IMR-90 (cell line): ENCODE measurements at regions not wholly inside any gene's neighbourhood (a gene's known extent, or its start where the extent isn't known, plus 50 kb on each side); places are given as distances from the start of the nearest gene placed in this dataset.

ENCODE experiments used
- ATAC-seq: fragments of 200-7000 bp; cut with Tn5 transposase; 2 replicates; pipeline ENCODE4 v1.9.1; 2020; ENCODE audit warnings: low read depth, mild to moderate bottlenecking, moderate library complexity
- BruUV-seq: library from RNA; stranded (reverse); fragments of 400-500 nt; replicated peaks from 2 replicates; lab custom pipeline; 2021; lab: Mats Ljungman, UMichigan
- CTCF ChIA-PET: fragments of 300-600 bp; formaldehyde crosslinking; extraction: SDS; loops from one replicate; lab custom pipeline; 2021; ENCODE audit warnings: antibody characterized with exemption; lab: Yijun Ruan, JAX
- POLR2A ChIA-PET: fragments of 300-600 bp; sonication (Branson Sonifier 250); formaldehyde crosslinking; loops from one replicate; lab custom pipeline; 2022; ENCODE audit warnings: antibody characterized with exemption; ENCODE audit not compliant: unreplicated experiment; lab: Charles Lee
- DNase-seq: peaks from one replicate; pipeline ENCODE4 v3.0.0; 2013
- H2AFZ ChIP-seq: replicated peaks from 2 replicates; pipeline ENCODE3; 2013; ENCODE audit warnings: low read length, mild to moderate bottlenecking; ENCODE audit not compliant: poor library complexity
- H2AK5ac ChIP-seq: 2 replicates; pipeline ENCODE4 v1.6.1; 2013; ENCODE audit warnings: low read depth, low read length, inconsistent platforms
- H2AK9ac ChIP-seq: replicated peaks from 2 replicates; pipeline ENCODE3; 2013; ENCODE audit warnings: mild to moderate bottlenecking, low read depth, low read length, moderate library complexity; ENCODE audit not compliant: poor library complexity
- H2BK120ac ChIP-seq: 2 replicates; pipeline ENCODE4 v1.6.1; 2013; ENCODE audit warnings: low read depth, low read length, inconsistent platforms
- H2BK15ac ChIP-seq: 3 replicates; pipeline ENCODE4 v1.6.1; 2013; ENCODE audit warnings: low read depth, low read length, inconsistent platforms
- H2BK20ac ChIP-seq: 2 replicates; pipeline ENCODE4 v1.6.1; 2013; ENCODE audit warnings: low read depth, mild to moderate bottlenecking, inconsistent platforms, low read length, moderate library complexity
- H2BK5ac ChIP-seq: 2 replicates; pipeline ENCODE4 v1.6.1; 2013; ENCODE audit warnings: mild to moderate bottlenecking, low read depth, low read length, inconsistent platforms; ENCODE audit not compliant: poor library complexity, severe bottlenecking
- H3K14ac ChIP-seq: replicated peaks from 2 replicates; pipeline ENCODE4 v1.6.1; 2013; ENCODE audit warnings: low read depth, low read length, inconsistent platforms
- H3K18ac ChIP-seq: 2 replicates; pipeline ENCODE4 v1.6.1; 2013; ENCODE audit warnings: low read depth, low read length, control low read depth
- H3K23ac ChIP-seq: 2 replicates; pipeline ENCODE4 v1.6.1; 2013; ENCODE audit warnings: low read depth, low read length, inconsistent platforms
- H3K27ac ChIP-seq: 2 replicates; pipeline ENCODE4 v1.5.1; 2013; ENCODE audit warnings: mild to moderate bottlenecking, control low read depth, low read length; ENCODE audit not compliant: insufficient read depth
- H3K27me3 ChIP-seq: 2 replicates; pipeline ENCODE4 v1.6.1; 2013; ENCODE audit warnings: low read length; ENCODE audit not compliant: control insufficient read depth, insufficient read depth
- H3K36me3 ChIP-seq: 2 replicates; pipeline ENCODE4 v1.6.1; 2013; ENCODE audit warnings: low read length, mixed read lengths; ENCODE audit not compliant: control insufficient read depth, insufficient read depth
- H3K4ac ChIP-seq: 2 replicates; pipeline ENCODE4 v1.6.1; 2013; ENCODE audit warnings: low read depth, low read length, inconsistent platforms
- H3K4me1 ChIP-seq: 2 replicates; pipeline ENCODE4 v1.6.1; 2013; ENCODE audit warnings: low read length, mixed read lengths; ENCODE audit not compliant: control insufficient read depth, insufficient read depth
- H3K4me2 ChIP-seq: 2 replicates; pipeline ENCODE4 v1.6.1; 2013; ENCODE audit warnings: low read depth, mild to moderate bottlenecking, control low read depth, low read length, moderate library complexity
- H3K4me3 ChIP-seq: 2 replicates; pipeline ENCODE4 v1.5.1; 2013; ENCODE audit warnings: low read depth, mild to moderate bottlenecking, control low read depth, low read length, moderate library complexity; ENCODE audit not compliant: insufficient read depth
- H3K56ac ChIP-seq: 2 replicates; pipeline ENCODE4 v1.6.1; 2013; ENCODE audit warnings: low read length, inconsistent platforms; ENCODE audit not compliant: insufficient read depth; ENCODE audit errors: extremely low read depth
- H3K79me1 ChIP-seq, 2 experiments: 2 replicates each; pipeline ENCODE4 v1.6.1; 2013; ENCODE audit warnings: low read length in 2 of 2, inconsistent platforms in 1 of 2, low read depth in 1 of 2
- H3K9ac ChIP-seq: 2 replicates; pipeline ENCODE4 v1.6.1; 2013; ENCODE audit warnings: low read depth, low read length, control low read depth
- H3K9me1 ChIP-seq: 2 replicates; pipeline ENCODE4 v1.6.1; 2013; ENCODE audit warnings: low read length, inconsistent platforms; ENCODE audit not compliant: insufficient read depth
- H3K9me3 ChIP-seq: 2 replicates; pipeline ENCODE4 v1.6.1; 2013; ENCODE audit warnings: low read length; ENCODE audit not compliant: control insufficient read depth, insufficient read depth
- H4K20me1 ChIP-seq: 2 replicates; pipeline ENCODE4 v1.6.1; 2013; ENCODE audit warnings: low read length, inconsistent platforms; ENCODE audit not compliant: insufficient read depth
- H4K5ac ChIP-seq: 2 replicates; pipeline ENCODE4 v1.6.1; 2013; ENCODE audit warnings: mild to moderate bottlenecking, low read depth, low read length, control low read depth
- H4K8ac ChIP-seq, 2 experiments: 2 replicates each; pipeline ENCODE4 v1.6.1; 2013; ENCODE audit warnings: low read depth in 2 of 2, low read length in 2 of 2, control low read depth in 1 of 2, inconsistent platforms in 1 of 2
- H4K91ac ChIP-seq: 2 replicates; pipeline ENCODE4 v1.6.1; 2013; ENCODE audit warnings: low read depth, low read length, inconsistent platforms; ENCODE audit not compliant: insufficient read depth
- CEBPB ChIP-seq: IDR thresholded peaks from 2 replicates; pipeline ENCODE4 v1.6.1; 2012; ENCODE audit warnings: low read depth, low read length, improper control_type of control experiment
- MAZ ChIP-seq: IDR thresholded peaks from 2 replicates; pipeline ENCODE4 v1.6.1; 2012; ENCODE audit warnings: low read depth, mild to moderate bottlenecking, low read length, improper control_type of control experiment, moderate library complexity, borderline replicate concordance
- WGBS, 2 experiments: methylation state at CpG; one replicate each; pipeline versions ENCODE4 v1.1.5 to v1.1.7; 2013; ENCODE audit warnings: missing lambda C conversion rate in 2 of 2; ENCODE audit not compliant: insufficient read length in 1 of 2; ENCODE audit errors: extremely low coverage in 2 of 2; 5-methylcytosine and 5-hydroxymethylcytosine counted together
- dilution Hi-C: fragments of 300-500 bp; cut with HindIII; formaldehyde crosslinking; loops from one replicate; pipeline ENCODE4 v1.14.3; 2018; ENCODE audit warnings: low sequenced_read_pairs; ENCODE audit not compliant: unreplicated experiment
- in situ Hi-C: fragments of 300-500 bp; cut with MboI; formaldehyde crosslinking; loops from 3 replicates; pipeline ENCODE4 v1.14.3; 2019; ENCODE audit warnings: low sequenced_read_pairs, inconsistent platforms, mixed read lengths
- intact Hi-C: fragments of 100-400 bp; cut with micrococcal nuclease; formaldehyde crosslinking; loops from 2 replicates; pipeline ENCODE4 v1.10.0; 2022

DNA sequence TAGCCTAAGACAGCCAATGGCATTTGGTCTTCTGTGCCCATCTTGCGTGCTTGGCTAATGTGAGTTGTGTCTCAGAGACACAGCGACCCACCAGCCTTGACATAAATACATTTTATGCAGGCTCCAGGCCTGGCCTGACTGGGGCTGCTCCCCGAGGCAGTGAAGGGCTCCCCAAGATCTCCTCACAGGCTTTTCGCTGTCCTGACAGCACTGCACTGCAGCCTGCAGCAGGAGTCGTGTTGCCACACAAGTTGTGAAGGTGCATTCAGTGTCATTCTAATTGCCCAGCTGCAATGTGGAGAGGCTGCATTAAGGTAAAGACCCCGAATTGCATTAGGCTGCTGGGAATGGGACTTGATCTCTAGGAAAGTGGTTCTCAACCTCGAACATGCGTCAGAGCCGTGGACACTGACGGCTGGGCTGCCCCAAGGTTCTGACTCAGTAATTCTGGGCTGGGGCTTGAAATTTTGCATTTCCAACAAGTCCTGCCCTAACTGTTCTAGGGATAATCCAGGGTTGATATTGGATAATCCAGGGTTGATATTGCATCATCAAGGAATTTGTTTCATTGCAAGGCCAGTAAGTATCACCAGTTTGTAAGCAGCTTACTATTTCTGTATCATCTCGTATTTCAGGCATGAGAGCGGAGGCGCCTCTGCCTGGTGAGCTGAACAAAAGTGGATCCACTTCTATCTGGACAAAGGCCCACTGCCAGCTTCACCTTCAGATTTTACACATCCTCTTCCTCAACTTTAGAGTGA lies 108.7 kb upstream of the INSIG1 start:
- Histone ChIP-seq H3K56ac (no peak overlapping the region), H3K18ac (no peak overlapping the region), H3K36me3 (no peaks in the 10 kb centered on the region), H3K4me2 (no peak overlapping the region), H4K5ac (no peak overlapping the region), H3K23ac (no peak overlapping the region), H3K4me1 (no peaks in the 10 kb centered on the region), H2AFZ (no peak overlapping the region), H2BK120ac (no peak overlapping the region), H3K27ac (no peak overlapping the region), H4K20me1 (no peaks in the 10 kb centered on the region), H3K9me1 (no peaks in the 10 kb centered on the region), H2AK9ac (no peak overlapping the region), H3K4ac (no peak overlapping the region), H4K8ac (no peak overlapping the region), H3K79me1 (no peaks in the 10 kb centered on the region), H3K27me3 (peaks cover 2% of the 10 kb centered on the region), H3K9me3 (peaks cover 16% of the 10 kb centered on the region), H3K14ac (no peak overlapping the region), H2BK20ac (no peak overlapping the region), H2BK15ac (no peak overlapping the region), H3K9ac (no peak overlapping the region), H4K91ac (no peak overlapping the region), H3K4me3 (no peak overlapping the region), H2BK5ac (no peak overlapping the region), H2AK5ac (no peak overlapping the region)
- 74% methylated on average over 6 of the region's 13 CpGs; no CpG with 5 or more reads in 1 of the 2 experiments for WGBS, 2 experiments
- intact Hi-C loops (no loop called here), in situ Hi-C loops (no loop called here), dilution Hi-C loops (no loop called here)
- TF ChIP-seq MAZ (no peak), CEBPB (peak; percentile 94)
- ATAC-seq (no peak), DNase-seq (peak; percentile 53)
- ChIA-PET POLR2A (no interaction called here), CTCF (interaction anchor here (0.5 to 2.5 kb wide), 4 partner anchors 13 to 156 kb away, joined by 3 to 15 read pairs (median 4); partner anchors contain the start of gene INSIG1)
- no TSS peak for BruUV-seq
